ENCODE measurements at regions not wholly inside any gene's neighbourhood (a gene's known extent, or its start where the extent isn't known, plus 50 kb on each side); places are given as distances from the start of the nearest gene placed in this dataset. TPM values are rescaled to one million over a fixed set of nuclear protein-coding genes. Genes with fewer than 3 reads are reported as not detected.

DNA sequence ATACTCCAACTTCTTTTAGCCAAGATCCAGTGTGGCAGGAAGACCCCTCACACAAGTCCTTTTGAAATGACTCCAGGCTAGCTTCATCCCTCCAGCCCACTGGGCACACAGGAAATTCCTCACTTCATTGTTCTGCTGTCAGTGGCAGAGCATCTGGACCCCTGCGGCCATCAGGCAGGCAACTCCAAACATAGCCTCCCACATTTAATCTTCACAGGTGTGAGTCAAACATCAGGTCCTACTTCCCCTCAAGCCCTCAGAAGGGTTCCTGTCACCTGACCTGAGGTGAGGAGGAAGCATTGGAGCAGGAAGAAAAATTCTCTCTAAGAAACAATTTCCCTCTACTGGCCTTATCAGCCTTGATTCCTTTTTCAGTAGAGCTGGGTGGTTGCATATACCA, 51.1 kb upstream of the C1GALT1 start:
- intact Hi-C loops (cut with DNase I): no loop called here
- DNase-seq (no peak), ATAC-seq (ENCODE audit: poor library complexity) (no peak)

Small RNA genes lying in the stretch of these regions (microRNA-seq; reads per million reads assigned to microRNA genes)
- not detected for gene MIR3683
